Endothelial cell of umbilical vein (primary cell): ENCODE measurements at regions not wholly inside any gene's neighbourhood (a gene's known extent, or its start where the extent isn't known, plus 50 kb on each side); places are given as distances from the start of the nearest gene placed in this dataset.
"Not testable (repeated sequence)": the region's sequence is repeated elsewhere in the genome, so short reads cannot be mapped to it uniquely, and the experiment has no call there.

Experiments used
- EZH2 ChIP-seq: IDR thresholded peaks from 2 replicates; pipeline ENCODE4 v1.6.1; 2012; ENCODE audit warnings: borderline replicate concordance, low read depth, mild to moderate bottlenecking, moderate library complexity, low read length, inconsistent platforms; ENCODE audit not compliant: severe bottlenecking
- FOS ChIP-seq: IDR thresholded peaks from 2 replicates; pipeline ENCODE4 v1.6.1; 2011; ENCODE audit warnings: mild to moderate bottlenecking, low read length, moderate library complexity, borderline replicate concordance; ENCODE audit not compliant: insufficient read depth
- GATA2 ChIP-seq: IDR thresholded peaks from 2 replicates; pipeline ENCODE4 v1.7.0; 2011; ENCODE audit warnings: low read depth, mild to moderate bottlenecking, moderate library complexity, mixed read lengths, low read length; ENCODE audit not compliant: insufficient read length, insufficient read depth
- POLR2A ChIP-seq: IDR thresholded peaks from 2 replicates; pipeline ENCODE4 v1.6.1; 2012; ENCODE audit warnings: low read depth, mild to moderate bottlenecking, control low read depth, low read length
- POLR2AphosphoS5 ChIP-seq: IDR thresholded peaks from 2 replicates; pipeline ENCODE4 v1.6.1; 2012; ENCODE audit warnings: low read depth, mild to moderate bottlenecking, control low read depth, low read length, moderate library complexity; ENCODE audit not compliant: insufficient read depth
- TF ChIP-seq, protein P1 (sequence below), 2 donors: IDR thresholded peaks; 1 replicate in 1 of 2; 2 replicates in 1 of 2; pipeline ENCODE4 v1.5.1; 2011; ENCODE audit warnings: low read length in 2 of 2, mild to moderate bottlenecking in 2 of 2, moderate library complexity in 2 of 2, control low read depth in 1 of 2, inconsistent platforms in 1 of 2, low read depth in 1 of 2; ENCODE audit not compliant: insufficient read depth in 1 of 2; ENCODE audit errors: extremely low read depth in 1 of 2
- TF ChIP-seq, protein P2 (sequence below): IDR thresholded peaks from 2 replicates; pipeline ENCODE4 v1.6.1; 2011; ENCODE audit not compliant: insufficient read depth, insufficient read length

DNA sequence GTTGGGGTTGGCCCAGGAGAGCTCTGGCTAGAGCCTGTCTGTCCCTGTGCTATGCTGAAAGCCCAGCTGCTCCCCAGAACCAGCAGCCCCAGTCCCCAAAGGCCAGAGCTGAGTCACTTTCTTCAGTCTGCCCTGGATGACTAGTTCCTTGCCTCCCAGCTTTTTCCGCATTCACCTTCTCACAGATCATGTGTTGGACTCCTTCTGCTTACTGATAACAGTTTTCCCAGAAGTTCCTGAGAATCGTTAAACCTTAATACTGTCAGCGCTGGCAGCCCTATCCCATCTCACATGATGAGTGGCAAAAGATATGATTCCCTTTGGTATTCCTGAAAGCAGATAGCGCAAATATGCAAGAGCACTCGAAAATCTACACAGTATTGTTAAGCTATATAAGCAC lies 84.2 kb downstream of the TRIM69 start:
- TF ChIP-seq, protein P1, sequence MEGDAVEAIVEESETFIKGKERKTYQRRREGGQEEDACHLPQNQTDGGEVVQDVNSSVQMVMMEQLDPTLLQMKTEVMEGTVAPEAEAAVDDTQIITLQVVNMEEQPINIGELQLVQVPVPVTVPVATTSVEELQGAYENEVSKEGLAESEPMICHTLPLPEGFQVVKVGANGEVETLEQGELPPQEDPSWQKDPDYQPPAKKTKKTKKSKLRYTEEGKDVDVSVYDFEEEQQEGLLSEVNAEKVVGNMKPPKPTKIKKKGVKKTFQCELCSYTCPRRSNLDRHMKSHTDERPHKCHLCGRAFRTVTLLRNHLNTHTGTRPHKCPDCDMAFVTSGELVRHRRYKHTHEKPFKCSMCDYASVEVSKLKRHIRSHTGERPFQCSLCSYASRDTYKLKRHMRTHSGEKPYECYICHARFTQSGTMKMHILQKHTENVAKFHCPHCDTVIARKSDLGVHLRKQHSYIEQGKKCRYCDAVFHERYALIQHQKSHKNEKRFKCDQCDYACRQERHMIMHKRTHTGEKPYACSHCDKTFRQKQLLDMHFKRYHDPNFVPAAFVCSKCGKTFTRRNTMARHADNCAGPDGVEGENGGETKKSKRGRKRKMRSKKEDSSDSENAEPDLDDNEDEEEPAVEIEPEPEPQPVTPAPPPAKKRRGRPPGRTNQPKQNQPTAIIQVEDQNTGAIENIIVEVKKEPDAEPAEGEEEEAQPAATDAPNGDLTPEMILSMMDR (IDR thresholded peaks at IDR 0.05; ENCODE audit: extremely low read depth in 1 of 2, insufficient read depth in 1 of 2, low read depth in 1 of 2, low read length in 2 of 2): not testable (repeated sequence)
- not testable (repeated sequence) for TF ChIP-seq POLR2A, POLR2AphosphoS5, FOS, GATA2, EZH2
- TF ChIP-seq, protein P2, sequence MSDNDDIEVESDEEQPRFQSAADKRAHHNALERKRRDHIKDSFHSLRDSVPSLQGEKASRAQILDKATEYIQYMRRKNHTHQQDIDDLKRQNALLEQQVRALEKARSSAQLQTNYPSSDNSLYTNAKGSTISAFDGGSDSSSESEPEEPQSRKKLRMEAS: not testable (repeated sequence)
